ENCODE measurements at regions not wholly inside any gene's neighbourhood (a gene's known extent, or its start where the extent isn't known, plus 50 kb on each side); places are given as distances from the start of the nearest gene placed in this dataset.

DNA sequence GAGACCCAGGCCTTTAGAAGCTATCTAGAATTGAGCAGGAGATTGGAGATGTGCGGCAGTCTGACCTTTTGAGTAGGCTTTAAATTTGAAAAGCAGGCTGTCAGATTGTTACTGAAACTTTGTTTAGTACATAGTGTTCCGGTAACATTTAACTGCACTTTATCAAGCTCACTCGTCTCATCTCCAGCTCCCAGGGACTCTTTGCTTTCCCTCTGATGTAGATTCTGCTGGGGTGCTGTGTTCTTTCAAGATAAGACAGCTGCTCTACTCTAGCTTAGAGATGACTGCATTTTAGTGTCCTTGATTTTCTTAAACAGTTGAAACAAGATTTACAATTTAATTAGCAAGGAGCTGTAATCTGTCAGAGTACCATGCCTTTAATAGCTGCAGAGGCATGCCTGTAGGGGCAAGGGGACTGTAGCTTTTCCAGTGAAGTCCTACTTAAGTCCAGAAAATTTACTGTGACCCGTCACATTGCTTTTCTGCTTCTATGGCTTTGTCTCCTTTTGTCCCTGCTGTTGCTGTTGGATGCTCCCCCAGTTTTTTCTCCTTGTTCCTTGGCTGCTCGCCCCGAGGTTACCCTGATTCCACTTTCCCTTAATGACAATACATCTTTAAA is 56.4 kb upstream of the MTPN start:
- no peak for DNase-seq (ENCODE audit: low read depth in 1 of 2, low spot score in 1 of 2)
- 40% methylated on average over 6 of the region's 6 CpGs for WGBS (ENCODE audit: missing lambda C conversion rate)
- ChIA-PET POLR2A (no interaction called here), CTCF (interaction anchor here (0.6 kb wide), 1 partner anchor 122 kb away, joined by 3 read pairs; no protein-coding TSS in a partner anchor)
- TF ChIP-seq, protein P1, sequence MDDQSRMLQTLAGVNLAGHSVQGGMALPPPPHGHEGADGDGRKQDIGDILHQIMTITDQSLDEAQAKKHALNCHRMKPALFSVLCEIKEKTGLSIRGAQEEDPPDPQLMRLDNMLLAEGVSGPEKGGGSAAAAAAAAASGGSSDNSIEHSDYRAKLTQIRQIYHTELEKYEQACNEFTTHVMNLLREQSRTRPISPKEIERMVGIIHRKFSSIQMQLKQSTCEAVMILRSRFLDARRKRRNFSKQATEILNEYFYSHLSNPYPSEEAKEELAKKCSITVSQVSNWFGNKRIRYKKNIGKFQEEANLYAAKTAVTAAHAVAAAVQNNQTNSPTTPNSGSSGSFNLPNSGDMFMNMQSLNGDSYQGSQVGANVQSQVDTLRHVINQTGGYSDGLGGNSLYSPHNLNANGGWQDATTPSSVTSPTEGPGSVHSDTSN (IDR thresholded peaks at IDR 0.05): no peak
- TF ChIP-seq RFX5 (IDR thresholded peaks at IDR 0.05) (no peak), NR3C1 (IDR thresholded peaks at IDR 0.05) (no peak), MAFK (IDR thresholded peaks at IDR 0.05; ENCODE audit: partially characterized antibody) (no peak), JUNB (IDR thresholded peaks at IDR 0.05) (no peak), RARB (CRISPR knock-in tag; IDR thresholded peaks at IDR 0.05) (no peak), ZC3H11A (IDR thresholded peaks at IDR 0.05) (no peak), NFE2L2 (conservative IDR thresholded peaks at IDR 0.05; ENCODE audit: low read length) (no peak), POLR2AphosphoS2 (conservative IDR thresholded peaks at IDR 0.05; ENCODE audit: low read length) (no peak)
- TF ChIP-seq, protein P2, sequence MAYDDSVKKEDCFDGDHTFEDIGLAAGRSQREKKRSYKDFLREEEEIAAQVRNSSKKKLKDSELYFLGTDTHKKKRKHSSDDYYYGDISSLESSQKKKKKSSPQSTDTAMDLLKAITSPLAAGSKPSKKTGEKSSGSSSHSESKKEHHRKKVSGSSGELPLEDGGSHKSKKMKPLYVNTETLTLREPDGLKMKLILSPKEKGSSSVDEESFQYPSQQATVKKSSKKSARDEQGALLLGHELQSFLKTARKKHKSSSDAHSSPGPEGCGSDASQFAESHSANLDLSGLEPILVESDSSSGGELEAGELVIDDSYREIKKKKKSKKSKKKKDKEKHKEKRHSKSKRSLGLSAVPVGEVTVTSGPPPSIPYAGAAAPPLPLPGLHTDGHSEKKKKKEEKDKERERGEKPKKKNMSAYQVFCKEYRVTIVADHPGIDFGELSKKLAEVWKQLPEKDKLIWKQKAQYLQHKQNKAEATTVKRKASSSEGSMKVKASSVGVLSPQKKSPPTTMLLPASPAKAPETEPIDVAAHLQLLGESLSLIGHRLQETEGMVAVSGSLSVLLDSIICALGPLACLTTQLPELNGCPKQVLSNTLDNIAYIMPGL (CRISPR knock-in tag; IDR thresholded peaks at IDR 0.05; ENCODE audit: borderline replicate concordance): no peak
- TF ChIP-seq, protein P3, sequence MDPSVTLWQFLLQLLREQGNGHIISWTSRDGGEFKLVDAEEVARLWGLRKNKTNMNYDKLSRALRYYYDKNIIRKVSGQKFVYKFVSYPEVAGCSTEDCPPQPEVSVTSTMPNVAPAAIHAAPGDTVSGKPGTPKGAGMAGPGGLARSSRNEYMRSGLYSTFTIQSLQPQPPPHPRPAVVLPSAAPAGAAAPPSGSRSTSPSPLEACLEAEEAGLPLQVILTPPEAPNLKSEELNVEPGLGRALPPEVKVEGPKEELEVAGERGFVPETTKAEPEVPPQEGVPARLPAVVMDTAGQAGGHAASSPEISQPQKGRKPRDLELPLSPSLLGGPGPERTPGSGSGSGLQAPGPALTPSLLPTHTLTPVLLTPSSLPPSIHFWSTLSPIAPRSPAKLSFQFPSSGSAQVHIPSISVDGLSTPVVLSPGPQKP (IDR thresholded peaks at IDR 0.05; ENCODE audit: low read depth, low read length): no peak
- H3K9me3 ChIP-seq: no peaks in the 10 kb centered on the region
- no peak overlapping the region for H3K4me2 ChIP-seq
- no peak overlapping the region for H3K27ac ChIP-seq
- no peaks in the 10 kb centered on the region for H3K4me1 ChIP-seq
- no peak overlapping the region for H3K4me3 ChIP-seq
- ATAC-seq: no peak
- no peak for FAIRE-seq

DNA sequence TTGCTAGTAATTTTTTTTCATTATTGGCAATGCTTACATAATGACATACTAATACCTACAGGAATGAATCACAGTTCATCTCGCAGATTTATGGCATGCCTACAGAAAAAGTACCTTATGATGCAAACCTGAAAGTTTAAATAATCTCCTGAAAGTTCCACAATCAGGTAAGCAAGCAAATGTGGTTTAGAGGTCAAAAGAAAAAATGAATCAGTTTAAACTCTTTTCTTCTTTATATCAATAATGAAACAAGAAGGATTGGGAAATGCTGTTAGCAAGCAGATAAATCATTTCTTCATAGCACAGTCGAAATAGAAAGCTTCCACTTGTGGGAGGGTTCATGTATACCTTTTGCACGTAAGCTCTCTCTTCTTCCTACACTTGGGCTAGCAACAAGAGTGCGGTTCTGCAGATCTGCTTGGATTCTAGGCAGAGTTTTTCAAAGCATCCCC is 53.7 kb upstream of the MTPN start:
- no peak for ATAC-seq
- CTCF ChIA-PET: no interaction called here
- no peak for TF ChIP-seq RNF2 (IDR thresholded peaks at IDR 0.05; ENCODE audit: borderline replicate concordance, low read depth)
- no peak for TF ChIP-seq HDAC2 (IDR thresholded peaks at IDR 0.05)
- TF ChIP-seq NR3C1 (IDR thresholded peaks at IDR 0.05): no peak
- TF ChIP-seq SMC3 (IDR thresholded peaks at IDR 0.05): no peak
- TF ChIP-seq JUNB (IDR thresholded peaks at IDR 0.05): no peak
- TF ChIP-seq FOSL2 (IDR thresholded peaks at IDR 0.05): no peak
- TF ChIP-seq FOSL2 (CRISPR knock-in tag; IDR thresholded peaks at IDR 0.05): no peak
- TF ChIP-seq, protein P2 (CRISPR knock-in tag; IDR thresholded peaks at IDR 0.05; ENCODE audit: borderline replicate concordance): no peak
- no peak for TF ChIP-seq KDM1A (IDR thresholded peaks at IDR 0.05; ENCODE audit: low read depth)
- TF ChIP-seq NFE2L2 (conservative IDR thresholded peaks at IDR 0.05; ENCODE audit: low read length): no peak
- no peak for TF ChIP-seq RAD21 (conservative IDR thresholded peaks at IDR 0.05 in 1 of 2, IDR thresholded peaks at IDR 0.05 in 1 of 2)
- no peak for TF ChIP-seq RCOR1 (IDR thresholded peaks at IDR 0.05; ENCODE audit: low read depth, low read length)
- no peak for TF ChIP-seq GATA3 (IDR thresholded peaks at IDR 0.05; ENCODE audit: borderline replicate concordance)
- TF ChIP-seq JUN (IDR thresholded peaks at IDR 0.05): no peak
- TF ChIP-seq CBX2 (IDR thresholded peaks at IDR 0.05; ENCODE audit: borderline replicate concordance, low read depth): no peak
- TF ChIP-seq RARB (CRISPR knock-in tag; IDR thresholded peaks at IDR 0.05): no peak
- TF ChIP-seq, protein P3 (IDR thresholded peaks at IDR 0.05; ENCODE audit: low read depth, low read length): no peak
- FAIRE-seq: no peak
- H3K4me1 ChIP-seq: no peaks in the 10 kb centered on the region
- no peak overlapping the region for H3K4me2 ChIP-seq
- H3K4me3 ChIP-seq: no peak overlapping the region
- no peak overlapping the region for H3K27ac ChIP-seq
- POLR2A ChIA-PET: no interaction called here
- WGBS (ENCODE audit: missing lambda C conversion rate): 36% methylated on average over 4 of the region's 4 CpGs
- no peak for DNase-seq (ENCODE audit: low read depth in 1 of 2, low spot score in 1 of 2)
- no peaks in the 10 kb centered on the region for H3K9me3 ChIP-seq
